Astrocyte (in vitro differentiated cells and primary cell): ENCODE measurements at regions not wholly inside any gene's neighbourhood (a gene's known extent, or its start where the extent isn't known, plus 50 kb on each side); places are given as distances from the start of the nearest gene placed in this dataset.
A peak's percentile ranks its signal among the peaks of the same experiment; 100 is the strongest.

ENCODE experiments used
- DNase-seq: peaks from one replicate; pipeline ENCODE4 v3.0.0-alpha.2; 2010; ENCODE audit warnings: low read depth
- FAIRE-seq: peaks from 2 replicates; lab custom pipeline; 2011; peaks lifted over from hg19 to GRCh38; lab: Jason Lieb, UNC
- H2AFZ ChIP-seq: 2 replicates; pipeline ENCODE4 v1.6.0; 2012; ENCODE audit warnings: low read depth, low read length, inconsistent platforms
- H3K27ac ChIP-seq: 2 replicates; pipeline ENCODE4 v1.5.1; 2011; ENCODE audit warnings: low read depth, low read length, inconsistent platforms
- H3K27me3 ChIP-seq: 2 replicates; pipeline ENCODE4 v1.6.0; 2011; ENCODE audit warnings: low read length, inconsistent platforms; ENCODE audit not compliant: insufficient read depth
- H3K36me3 ChIP-seq: 2 replicates; pipeline ENCODE4 v1.5.1; 2011; ENCODE audit warnings: low read length, inconsistent platforms; ENCODE audit not compliant: insufficient read depth
- H3K4me1 ChIP-seq: 2 replicates; pipeline ENCODE4 v1.5.1; 2011; ENCODE audit warnings: low read length, inconsistent platforms; ENCODE audit not compliant: insufficient read depth
- H3K4me2 ChIP-seq: 2 replicates; pipeline ENCODE4 v1.6.0; 2012; ENCODE audit warnings: low read length, inconsistent platforms
- H3K4me3 ChIP-seq: 2 replicates; pipeline ENCODE4 v1.5.1; 2011; ENCODE audit warnings: low read depth, mild to moderate bottlenecking, low read length, inconsistent platforms; ENCODE audit not compliant: insufficient read depth
- H3K79me2 ChIP-seq: 2 replicates; pipeline ENCODE4 v1.6.0; 2012; ENCODE audit warnings: mild to moderate bottlenecking, low read length, inconsistent platforms; ENCODE audit not compliant: insufficient read depth
- H3K9ac ChIP-seq: 2 replicates; pipeline ENCODE4 v1.6.0; 2012; ENCODE audit warnings: mild to moderate bottlenecking, low read length, inconsistent platforms
- H3K9me3 ChIP-seq: 2 replicates; pipeline ENCODE4 v1.5.1; 2012; ENCODE audit warnings: low read depth, mild to moderate bottlenecking, low read length, inconsistent platforms; ENCODE audit not compliant: insufficient read depth
- H4K20me1 ChIP-seq: 2 replicates; pipeline ENCODE4 v1.6.0; 2012; ENCODE audit warnings: low read length, inconsistent platforms; ENCODE audit not compliant: insufficient read depth
- H3K27ac Mint-ChIP-seq: one replicate; pipeline ENCODE4 v1.8.0; 2021; ENCODE audit warnings: mild to moderate bottlenecking, mixed read lengths; ENCODE audit not compliant: unreplicated experiment
- H3K27me3 Mint-ChIP-seq: one replicate; pipeline ENCODE4 v1.8.0; 2021; ENCODE audit warnings: low read depth, mixed read lengths; ENCODE audit not compliant: unreplicated experiment
- H3K36me3 Mint-ChIP-seq: one replicate; pipeline ENCODE4 v1.8.0; 2021; ENCODE audit warnings: low read depth, mixed read lengths; ENCODE audit not compliant: unreplicated experiment
- H3K4me1 Mint-ChIP-seq: one replicate; pipeline ENCODE4 v1.8.0; 2021; ENCODE audit warnings: low read depth, mixed read lengths; ENCODE audit not compliant: unreplicated experiment
- H3K4me3 Mint-ChIP-seq: one replicate; pipeline ENCODE4 v1.8.0; 2021; ENCODE audit warnings: mild to moderate bottlenecking, moderate library complexity, mixed read lengths; ENCODE audit not compliant: unreplicated experiment
- H3K9me3 Mint-ChIP-seq: one replicate; pipeline ENCODE4 v1.8.0; 2021; ENCODE audit warnings: mild to moderate bottlenecking, mixed read lengths; ENCODE audit not compliant: unreplicated experiment
- EZH2 ChIP-seq: IDR thresholded peaks from 2 replicates; pipeline ENCODE4 v1.6.1; 2012; ENCODE audit warnings: mild to moderate bottlenecking, low read length, inconsistent platforms; ENCODE audit not compliant: insufficient read depth
- TF ChIP-seq, protein P1 (sequence below): IDR thresholded peaks from 2 replicates; pipeline ENCODE4 v1.5.1; 2011; ENCODE audit warnings: low read depth, mild to moderate bottlenecking, inconsistent platforms, low read length, moderate library complexity; ENCODE audit not compliant: insufficient read depth

DNA sequence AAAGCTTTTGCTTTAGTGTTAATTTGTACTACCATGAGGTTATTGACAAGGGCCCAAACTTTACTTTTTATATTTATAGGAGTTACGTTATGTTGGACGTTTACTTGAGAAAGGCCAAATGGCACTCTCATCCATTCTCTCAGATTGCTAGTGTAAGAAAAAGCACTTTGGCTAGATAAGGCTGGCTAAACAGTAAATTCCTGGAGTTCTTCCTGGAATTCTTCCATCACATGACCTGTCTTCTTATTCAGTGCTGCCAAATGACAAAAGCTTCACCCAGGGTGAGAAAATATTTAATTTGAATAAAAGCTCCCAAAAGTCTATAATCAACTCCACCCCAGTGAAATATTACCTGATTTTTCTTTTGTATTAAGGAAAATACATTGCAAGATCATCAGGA lies 1568.9 kb upstream of the ACO1 start:
- H3K4me3 ChIP-seq: no peak overlapping the region
- H3K27me3 Mint-ChIP-seq: no peaks in the 10 kb centered on the region
- no peak for DNase-seq
- H2AFZ ChIP-seq: no peak overlapping the region
- no peak overlapping the region for H3K27ac ChIP-seq
- no peaks in the 10 kb centered on the region for H4K20me1 ChIP-seq
- H3K36me3 Mint-ChIP-seq: no peaks in the 10 kb centered on the region
- no peaks in the 10 kb centered on the region for H3K9me3 ChIP-seq
- no peaks in the 10 kb centered on the region for H3K79me2 ChIP-seq
- TF ChIP-seq, protein P1, sequence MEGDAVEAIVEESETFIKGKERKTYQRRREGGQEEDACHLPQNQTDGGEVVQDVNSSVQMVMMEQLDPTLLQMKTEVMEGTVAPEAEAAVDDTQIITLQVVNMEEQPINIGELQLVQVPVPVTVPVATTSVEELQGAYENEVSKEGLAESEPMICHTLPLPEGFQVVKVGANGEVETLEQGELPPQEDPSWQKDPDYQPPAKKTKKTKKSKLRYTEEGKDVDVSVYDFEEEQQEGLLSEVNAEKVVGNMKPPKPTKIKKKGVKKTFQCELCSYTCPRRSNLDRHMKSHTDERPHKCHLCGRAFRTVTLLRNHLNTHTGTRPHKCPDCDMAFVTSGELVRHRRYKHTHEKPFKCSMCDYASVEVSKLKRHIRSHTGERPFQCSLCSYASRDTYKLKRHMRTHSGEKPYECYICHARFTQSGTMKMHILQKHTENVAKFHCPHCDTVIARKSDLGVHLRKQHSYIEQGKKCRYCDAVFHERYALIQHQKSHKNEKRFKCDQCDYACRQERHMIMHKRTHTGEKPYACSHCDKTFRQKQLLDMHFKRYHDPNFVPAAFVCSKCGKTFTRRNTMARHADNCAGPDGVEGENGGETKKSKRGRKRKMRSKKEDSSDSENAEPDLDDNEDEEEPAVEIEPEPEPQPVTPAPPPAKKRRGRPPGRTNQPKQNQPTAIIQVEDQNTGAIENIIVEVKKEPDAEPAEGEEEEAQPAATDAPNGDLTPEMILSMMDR: no peak
- TF ChIP-seq EZH2: no peak
- peaks cover 11% of the 10 kb centered on the region for H3K4me1 Mint-ChIP-seq
- H3K9ac ChIP-seq: no peak overlapping the region
- no peaks in the 10 kb centered on the region for H3K27me3 ChIP-seq
- H3K4me1 ChIP-seq: no peaks in the 10 kb centered on the region
- H3K27ac Mint-ChIP-seq: peak overlapping the region; percentile 30
- no peak for FAIRE-seq
- H3K4me2 ChIP-seq: no peak overlapping the region
- H3K4me3 Mint-ChIP-seq: no peak overlapping the region
- H3K9me3 Mint-ChIP-seq: no peaks in the 10 kb centered on the region
- H3K36me3 ChIP-seq: no peaks in the 10 kb centered on the region

DNA sequence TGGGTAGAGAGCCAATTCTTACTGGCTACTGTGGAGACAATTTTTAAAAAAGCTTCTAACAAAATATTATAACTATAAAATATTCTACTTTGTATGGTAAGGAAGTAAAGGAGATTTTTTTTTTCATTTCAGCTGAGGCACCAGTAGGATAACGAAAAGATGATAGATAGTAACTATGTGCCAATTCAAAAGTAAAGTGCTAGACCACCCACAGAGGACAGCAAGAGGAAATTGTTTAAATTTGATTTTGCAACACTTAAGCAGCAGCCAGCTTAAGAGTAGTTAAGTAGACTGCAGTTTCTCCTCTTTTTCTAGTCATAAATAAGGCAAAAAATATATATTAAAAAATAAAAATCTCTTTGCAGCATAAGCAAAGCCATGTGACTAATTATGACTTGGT lies 1539.3 kb upstream of the ACO1 start:
- Mint-ChIP-seq H3K4me1 (no peaks in the 10 kb centered on the region), H3K4me3 (no peak overlapping the region), H3K36me3 (no peaks in the 10 kb centered on the region), H3K27me3 (no peaks in the 10 kb centered on the region), H3K27ac (no peak overlapping the region), H3K9me3 (no peaks in the 10 kb centered on the region)
- H3K36me3 ChIP-seq: no peaks in the 10 kb centered on the region
- TF ChIP-seq EZH2: no peak
- TF ChIP-seq, protein P1: no peak
- no peaks in the 10 kb centered on the region for H3K9me3 ChIP-seq
- no peaks in the 10 kb centered on the region for H3K79me2 ChIP-seq
- no peaks in the 10 kb centered on the region for H3K4me1 ChIP-seq
- no peak overlapping the region for H3K27ac ChIP-seq
- no peak for DNase-seq
- no peaks in the 10 kb centered on the region for H4K20me1 ChIP-seq
- no peak overlapping the region for H3K4me3 ChIP-seq
- FAIRE-seq: no peak
- H3K4me2 ChIP-seq: no peak overlapping the region
- H3K9ac ChIP-seq: no peak overlapping the region
- no peaks in the 10 kb centered on the region for H3K27me3 ChIP-seq
- H2AFZ ChIP-seq: no peak overlapping the region

DNA sequence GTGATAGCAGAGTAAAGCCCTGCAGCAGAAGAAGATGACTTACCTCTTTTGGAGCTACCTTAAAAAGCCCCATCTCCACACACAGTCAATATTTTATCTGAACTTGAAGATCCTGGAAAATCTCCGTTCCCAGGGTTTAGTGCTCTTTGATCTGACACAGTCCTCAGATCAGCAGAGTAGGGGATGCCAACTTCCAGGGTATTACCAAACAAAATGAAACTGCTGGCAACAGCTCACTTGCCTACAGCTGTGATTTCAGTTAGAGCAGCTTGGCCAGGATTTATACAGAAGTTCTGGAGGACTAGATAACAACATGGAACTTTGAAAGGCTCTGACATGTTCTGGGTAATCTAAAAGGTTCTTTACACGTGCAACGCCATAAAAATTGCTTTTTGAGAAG lies 1537.8 kb upstream of the ACO1 start:
- no peak overlapping the region for H3K4me2 ChIP-seq
- peaks cover 2% of the 10 kb centered on the region for H3K9me3 Mint-ChIP-seq
- TF ChIP-seq EZH2: no peak
- TF ChIP-seq, protein P1: no peak
- no peak overlapping the region for H3K27ac ChIP-seq
- no peak overlapping the region for H3K4me3 Mint-ChIP-seq
- H3K27me3 ChIP-seq: no peaks in the 10 kb centered on the region
- no peaks in the 10 kb centered on the region for H3K27me3 Mint-ChIP-seq
- no peaks in the 10 kb centered on the region for H3K4me1 ChIP-seq
- DNase-seq (no peak), FAIRE-seq (no peak)
- H3K4me1 Mint-ChIP-seq: no peaks in the 10 kb centered on the region
- H3K27ac Mint-ChIP-seq: no peak overlapping the region
- H3K79me2 ChIP-seq: no peaks in the 10 kb centered on the region
- H3K9me3 ChIP-seq: no peaks in the 10 kb centered on the region
- no peaks in the 10 kb centered on the region for H3K36me3 ChIP-seq
- H4K20me1 ChIP-seq: no peaks in the 10 kb centered on the region
- no peak overlapping the region for H3K9ac ChIP-seq
- H2AFZ ChIP-seq: no peak overlapping the region
- H3K36me3 Mint-ChIP-seq: no peaks in the 10 kb centered on the region
- H3K4me3 ChIP-seq: no peak overlapping the region
